Endothelial cell (in vitro differentiated cells): ENCODE measurements at regions not wholly inside any gene's neighbourhood (a gene's known extent, or its start where the extent isn't known, plus 50 kb on each side); places are given as distances from the start of the nearest gene placed in this dataset.

Source experiments
- DNase-seq: peaks from one replicate; pipeline ENCODE4 v3.0.0; 2021; ENCODE audit warnings: low spot score
- H3K27ac Mint-ChIP-seq: one replicate; pipeline ENCODE4 v1.8.0; 2021; ENCODE audit warnings: mixed read lengths, inconsistent platforms; ENCODE audit not compliant: unreplicated experiment
- H3K27me3 Mint-ChIP-seq: one replicate; pipeline ENCODE4 v1.8.0; 2021; ENCODE audit warnings: mild to moderate bottlenecking, moderate library complexity, mixed read lengths, inconsistent platforms; ENCODE audit not compliant: unreplicated experiment
- H3K36me3 Mint-ChIP-seq: one replicate; pipeline ENCODE4 v1.8.0; 2021; ENCODE audit warnings: mild to moderate bottlenecking, low read depth, mixed read lengths, inconsistent platforms; ENCODE audit not compliant: unreplicated experiment
- H3K4me1 Mint-ChIP-seq: one replicate; pipeline ENCODE4 v1.8.0; 2021; ENCODE audit warnings: mild to moderate bottlenecking, mixed read lengths, inconsistent platforms; ENCODE audit not compliant: unreplicated experiment
- H3K4me3 Mint-ChIP-seq: one replicate; pipeline ENCODE4 v1.8.0; 2021; ENCODE audit warnings: mild to moderate bottlenecking, mixed read lengths, inconsistent platforms; ENCODE audit not compliant: unreplicated experiment
- H3K9me3 Mint-ChIP-seq: one replicate; pipeline ENCODE4 v1.8.0; 2021; ENCODE audit warnings: mixed read lengths, inconsistent platforms; ENCODE audit not compliant: unreplicated experiment
- CTCF ChIP-seq: fragments of 200-600 bp; sonication (generic); IDR thresholded peaks from one replicate; pipeline ENCODE4 v1.5.0; 2021; ENCODE audit warnings: antibody characterized with exemption; ENCODE audit not compliant: unreplicated experiment

GRCh38 chr9:80496901-80497556, 925.3 kb downstream of the TLE4 start:
- Mint-ChIP-seq H3K27ac (no peak overlapping the region), H3K4me1 (no peaks in the 10 kb centered on the region)
- TF ChIP-seq CTCF: no peak

GRCh38 chr9:80493258-80493657, 921.5 kb downstream of the TLE4 start:
- Mint-ChIP-seq H3K27ac (no peak overlapping the region), H3K9me3 (no peaks in the 10 kb centered on the region), H3K36me3 (no peaks in the 10 kb centered on the region), H3K4me1 (no peaks in the 10 kb centered on the region), H3K4me3 (no peak overlapping the region), H3K27me3 (no peaks in the 10 kb centered on the region)
- DNase-seq: no peak
- TF ChIP-seq CTCF: no peak

More at GRCh38 chr9:80496901-80497556, 925.3 kb downstream of the TLE4 start:
- no peaks in the 10 kb centered on the region for H3K27me3 Mint-ChIP-seq
- no peak for DNase-seq
- H3K36me3 Mint-ChIP-seq: no peaks in the 10 kb centered on the region
- H3K4me3 Mint-ChIP-seq: no peak overlapping the region
- no peaks in the 10 kb centered on the region for H3K9me3 Mint-ChIP-seq

GRCh38 chr9:80492221-80492620, 920.5 kb downstream of the TLE4 start:
- TF ChIP-seq CTCF: no peak

GRCh38 chr9:80491086-80491696, 919.4 kb downstream of the TLE4 start:
- H3K4me3 Mint-ChIP-seq: no peak overlapping the region
- no peak for TF ChIP-seq CTCF
- no peaks in the 10 kb centered on the region for H3K36me3 Mint-ChIP-seq
- no peaks in the 10 kb centered on the region for H3K9me3 Mint-ChIP-seq
- no peaks in the 10 kb centered on the region for H3K4me1 Mint-ChIP-seq
- H3K27ac Mint-ChIP-seq: no peak overlapping the region
- no peak for DNase-seq
- no peaks in the 10 kb centered on the region for H3K27me3 Mint-ChIP-seq

More at GRCh38 chr9:80492221-80492620, 920.5 kb downstream of the TLE4 start:
- DNase-seq: no peak
- no peaks in the 10 kb centered on the region for H3K9me3 Mint-ChIP-seq
- no peaks in the 10 kb centered on the region for H3K36me3 Mint-ChIP-seq
- no peak overlapping the region for H3K27ac Mint-ChIP-seq
- no peaks in the 10 kb centered on the region for H3K4me1 Mint-ChIP-seq
- no peak overlapping the region for H3K4me3 Mint-ChIP-seq
- H3K27me3 Mint-ChIP-seq: no peaks in the 10 kb centered on the region

GRCh38 chr9:80489329-80489728, 917.6 kb downstream of the TLE4 start:
- H3K27me3 Mint-ChIP-seq: no peaks in the 10 kb centered on the region
- no peak for TF ChIP-seq CTCF
- H3K27ac Mint-ChIP-seq: no peak overlapping the region
- no peaks in the 10 kb centered on the region for H3K36me3 Mint-ChIP-seq
- H3K4me1 Mint-ChIP-seq: no peaks in the 10 kb centered on the region
- H3K4me3 Mint-ChIP-seq: no peak overlapping the region
- no peak for DNase-seq
- no peaks in the 10 kb centered on the region for H3K9me3 Mint-ChIP-seq
